Lung (tissue), 11 donors: ENCODE measurements at regions not wholly inside any gene's neighbourhood (a gene's known extent, or its start where the extent isn't known, plus 50 kb on each side); places are given as distances from the start of the nearest gene placed in this dataset.

ENCODE experiments used
- ATAC-seq: fragments of 200-7000 bp; cut with Tn5 transposase; one replicate; pipeline ENCODE4 v1.9.1; 2020; ENCODE audit warnings: moderate number of reproducible peaks; ENCODE audit not compliant: insufficient read depth, low FRiP score
- DNase-seq, 3 donors: peaks; one replicate each; pipeline ENCODE4 v3.0.0-alpha.2; 2013 to 2017
- H3K27ac ChIP-seq, 2 donors: one replicate each; pipeline ENCODE4 v1.5.1; 2013; ENCODE audit warnings: mild to moderate bottlenecking in 2 of 2, moderate library complexity in 2 of 2, control low read depth in 1 of 2, inconsistent platforms in 1 of 2, low read depth in 1 of 2, low read length in 1 of 2
- H3K27me3 ChIP-seq, 3 donors: one replicate each; pipeline ENCODE4 v1.5.1; 2013; ENCODE audit warnings: low read length in 2 of 3; ENCODE audit not compliant: control insufficient read depth in 3 of 3, insufficient read depth in 3 of 3
- H3K36me3 ChIP-seq, 4 donors: one replicate each; pipeline ENCODE4 v1.5.1; 2013; ENCODE audit warnings: low read length in 4 of 4, mild to moderate bottlenecking in 1 of 4, moderate library complexity in 1 of 4; ENCODE audit not compliant: control insufficient read depth in 4 of 4, insufficient read depth in 4 of 4
- H3K4me1 ChIP-seq, 5 donors: one replicate each; pipeline ENCODE4 v1.5.1; 2013; ENCODE audit warnings: low read length in 5 of 5, mild to moderate bottlenecking in 2 of 5, moderate library complexity in 1 of 5; ENCODE audit not compliant: control insufficient read depth in 5 of 5, insufficient read depth in 5 of 5
- H3K4me3 ChIP-seq: one replicate; pipeline ENCODE4 v1.5.1; 2013; ENCODE audit warnings: mild to moderate bottlenecking, control low read depth, moderate library complexity
- H3K9ac ChIP-seq, 2 donors: one replicate each; pipeline ENCODE4 v1.5.1; 2013; ENCODE audit warnings: low read length in 2 of 2, control low read depth in 1 of 2; ENCODE audit not compliant: insufficient read depth in 1 of 2
- H3K9me3 ChIP-seq, 4 donors: one replicate each; pipeline ENCODE4 v1.5.1; 2013; ENCODE audit warnings: low read length in 3 of 4, mild to moderate bottlenecking in 1 of 4, moderate library complexity in 1 of 4; ENCODE audit not compliant: control insufficient read depth in 4 of 4, insufficient read depth in 3 of 4
- CTCF ChIP-seq: IDR thresholded peaks from 2 replicates; pipeline ENCODE4 v1.5.1; 2012; ENCODE audit warnings: mild to moderate bottlenecking; ENCODE audit errors: control extremely low read depth, extremely low read depth
- whole genome bisulfite sequencing, 2 donors: extraction: QIAGEN DNeasy Blood & Tissue Kit; methylation state at CpG; one replicate each; pipeline ENCODE4 v1.1.7; 2013; 5-methylcytosine and 5-hydroxymethylcytosine counted together
- donor health status: control.
- donor health status: control.
- donor health status: Bipolar disorder and iron deficiency.
- donor health status: healthy.
- donor health status: DM: yes; HTN: yes; CAD: no.

GRCh38 chr1:201719812-201720521 is 109.0 kb upstream of the IPO9 start:
- no peak for ATAC-seq
- Histone ChIP-seq H3K36me3 (peaks cover 0 to 9% (median 6%) of the 10 kb centered on the region in 4 donors), H3K27ac (peak overlapping the region; percentile 4 to 71), H3K4me3 (no peak overlapping the region), H3K27me3 (no peaks in the 10 kb centered on the region), H3K9me3 (no peaks in the 10 kb centered on the region), H3K9ac (peak overlapping the region in 1 of 2 donors; percentile 19), H3K4me1 (peaks cover 18 to 59% (median 31%) of the 10 kb centered on the region in 5 donors)
- TF ChIP-seq CTCF: no peak
- WGBS, 2 donors: 65 to 82% methylated on average over 9 of the region's 9 CpGs
- peak; percentile 75 to 93 (median 88) for DNase-seq

GRCh38 chr1:201720522-201720844 is 108.5 kb upstream of the IPO9 start:
- peak overlapping the region; percentile 4 to 71 for H3K27ac ChIP-seq
- DNase-seq (no peak), ATAC-seq (no peak)
- 87 to 90% methylated on average over 3 of the region's 3 CpGs for WGBS, 2 donors
- no peak for TF ChIP-seq CTCF
- H3K27me3 ChIP-seq: no peaks in the 10 kb centered on the region
- H3K9me3 ChIP-seq: no peaks in the 10 kb centered on the region
- H3K36me3 ChIP-seq: peaks cover 0 to 9% (median 6%) of the 10 kb centered on the region in 4 donors
- H3K9ac ChIP-seq: no peak overlapping the region
- H3K4me1 ChIP-seq: peaks cover 18 to 59% (median 31%) of the 10 kb centered on the region in 5 donors
- H3K4me3 ChIP-seq: no peak overlapping the region

DNA sequence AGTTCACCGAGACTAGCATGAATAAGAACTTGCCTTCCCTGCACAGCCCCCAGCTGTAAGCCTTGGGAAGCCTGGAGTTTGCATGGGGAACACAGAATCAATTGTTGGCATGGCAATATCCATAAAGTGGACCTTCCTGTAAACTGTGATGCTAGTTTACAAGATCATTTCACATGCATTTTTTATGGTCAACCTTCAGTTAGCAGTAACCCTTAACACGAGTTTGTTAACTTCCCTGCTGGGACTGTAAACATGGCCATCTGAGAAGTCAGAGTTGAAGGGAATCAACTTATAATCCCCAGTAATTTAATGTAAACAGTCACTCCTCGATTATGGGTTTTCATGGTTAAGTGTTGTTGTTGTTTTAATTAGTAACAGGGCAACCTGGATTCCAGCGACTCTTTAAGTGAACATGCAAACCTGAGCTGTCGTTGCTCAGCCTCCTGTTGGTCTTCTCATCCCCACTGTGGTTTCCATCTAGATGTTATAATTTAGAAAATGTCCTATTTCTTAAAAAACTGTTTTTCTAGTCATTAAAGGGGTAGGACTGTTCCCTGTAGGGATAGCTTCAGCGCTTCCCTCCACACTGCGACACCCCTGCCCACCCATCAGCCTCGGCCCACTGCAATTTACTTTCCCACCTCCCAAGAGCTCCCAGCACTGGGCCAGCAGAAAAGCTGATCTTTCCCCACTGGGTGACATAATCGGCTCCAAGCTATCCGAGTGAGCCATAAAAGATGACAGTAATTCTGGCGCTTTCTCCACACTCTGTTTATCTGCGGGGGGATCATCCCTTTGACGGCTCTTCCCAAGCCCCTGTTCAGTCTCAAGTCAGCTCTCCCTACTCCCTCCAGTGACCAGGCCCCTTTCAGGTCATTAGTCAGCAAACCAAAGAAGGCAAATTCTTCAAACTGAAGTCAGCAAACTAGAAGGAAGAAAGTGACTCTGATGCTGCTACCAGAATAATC is 107.6 kb upstream of the IPO9 start:
- TF ChIP-seq CTCF: no peak
- no peaks in the 10 kb centered on the region for H3K9me3 ChIP-seq
- H3K36me3 ChIP-seq: peaks cover 0 to 9% (median 6%) of the 10 kb centered on the region in 4 donors
- DNase-seq: peak in 2 of 3 donors; percentile 50 to 65
- no peak overlapping the region for H3K4me3 ChIP-seq
- H3K4me1 ChIP-seq: peaks cover 18 to 60% (median 28%) of the 10 kb centered on the region in 5 donors
- no peaks in the 10 kb centered on the region for H3K27me3 ChIP-seq
- peak overlapping the region in 1 of 2 donors; percentile 68 for H3K27ac ChIP-seq
- 77 to 81% methylated on average over 13 of the region's 13 CpGs for WGBS, 2 donors
- H3K9ac ChIP-seq: no peak overlapping the region
- no peak for ATAC-seq
